ENCODE measurements at regions not wholly inside any gene's neighbourhood (a gene's known extent, or its start where the extent isn't known, plus 50 kb on each side); places are given as distances from the start of the nearest gene placed in this dataset.

DNA sequence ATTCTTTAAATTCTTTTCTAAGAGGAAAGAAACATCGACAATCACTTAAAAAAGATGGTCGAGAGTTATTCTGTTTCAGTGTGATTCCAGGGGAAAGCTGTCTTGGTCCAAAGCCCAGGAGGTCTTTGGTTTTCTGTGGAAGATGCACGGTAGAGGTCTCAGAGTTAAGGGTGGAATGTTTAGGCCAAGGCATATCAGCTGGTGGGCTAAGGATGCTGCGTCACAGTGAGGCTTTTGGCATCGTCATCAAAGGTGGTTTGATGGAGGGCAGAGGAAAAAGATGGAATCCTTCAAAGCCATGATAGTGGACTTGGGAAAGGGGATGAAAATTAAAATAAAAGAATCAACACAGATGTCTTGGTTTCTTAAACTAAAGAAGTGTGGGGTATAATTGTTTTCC lies 137.3 kb upstream of the ANKH start:
- TF ChIP-seq, protein P1, sequence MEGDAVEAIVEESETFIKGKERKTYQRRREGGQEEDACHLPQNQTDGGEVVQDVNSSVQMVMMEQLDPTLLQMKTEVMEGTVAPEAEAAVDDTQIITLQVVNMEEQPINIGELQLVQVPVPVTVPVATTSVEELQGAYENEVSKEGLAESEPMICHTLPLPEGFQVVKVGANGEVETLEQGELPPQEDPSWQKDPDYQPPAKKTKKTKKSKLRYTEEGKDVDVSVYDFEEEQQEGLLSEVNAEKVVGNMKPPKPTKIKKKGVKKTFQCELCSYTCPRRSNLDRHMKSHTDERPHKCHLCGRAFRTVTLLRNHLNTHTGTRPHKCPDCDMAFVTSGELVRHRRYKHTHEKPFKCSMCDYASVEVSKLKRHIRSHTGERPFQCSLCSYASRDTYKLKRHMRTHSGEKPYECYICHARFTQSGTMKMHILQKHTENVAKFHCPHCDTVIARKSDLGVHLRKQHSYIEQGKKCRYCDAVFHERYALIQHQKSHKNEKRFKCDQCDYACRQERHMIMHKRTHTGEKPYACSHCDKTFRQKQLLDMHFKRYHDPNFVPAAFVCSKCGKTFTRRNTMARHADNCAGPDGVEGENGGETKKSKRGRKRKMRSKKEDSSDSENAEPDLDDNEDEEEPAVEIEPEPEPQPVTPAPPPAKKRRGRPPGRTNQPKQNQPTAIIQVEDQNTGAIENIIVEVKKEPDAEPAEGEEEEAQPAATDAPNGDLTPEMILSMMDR (IDR thresholded peaks at IDR 0.05; ENCODE audit: low read depth, low read length, poor library complexity, severe bottlenecking): no peak
- TF ChIP-seq EZH2phosphoT487 (IDR thresholded peaks at IDR 0.05; ENCODE audit: borderline replicate concordance, low read length): no peak
- Histone ChIP-seq H3F3A (ENCODE audit: control insufficient read depth, insufficient read depth) (no peaks in the 10 kb centered on the region), H3K27me3 (ENCODE audit: control insufficient read depth, low read length) (peaks cover 35% of the 10 kb centered on the region), H3K9me2 (replicated peaks; ENCODE audit: control insufficient read depth, low read length) (no peaks in the 10 kb centered on the region), H3K27ac (ENCODE audit: low read depth, low read length) (no peak overlapping the region), H3K79me2 (ENCODE audit: control insufficient read depth, low read length) (no peaks in the 10 kb centered on the region), H3K4me2 (ENCODE audit: low read length) (no peak overlapping the region), H4K20me1 (ENCODE audit: control insufficient read depth, insufficient read depth, low read depth, low read length) (peaks cover 2% of the 10 kb centered on the region; the same call in 1 of the 2 replicates), H3K4me3 (ENCODE audit: low read length) (no peak overlapping the region), H3K9me3 (ENCODE audit: control insufficient read depth, insufficient read depth, low read length) (no peaks in the 10 kb centered on the region), H3K36me3 (ENCODE audit: control insufficient read depth, low read length) (no peaks in the 10 kb centered on the region), H3K4me1 (ENCODE audit: control insufficient read depth, low read length) (no peaks in the 10 kb centered on the region)

DNA sequence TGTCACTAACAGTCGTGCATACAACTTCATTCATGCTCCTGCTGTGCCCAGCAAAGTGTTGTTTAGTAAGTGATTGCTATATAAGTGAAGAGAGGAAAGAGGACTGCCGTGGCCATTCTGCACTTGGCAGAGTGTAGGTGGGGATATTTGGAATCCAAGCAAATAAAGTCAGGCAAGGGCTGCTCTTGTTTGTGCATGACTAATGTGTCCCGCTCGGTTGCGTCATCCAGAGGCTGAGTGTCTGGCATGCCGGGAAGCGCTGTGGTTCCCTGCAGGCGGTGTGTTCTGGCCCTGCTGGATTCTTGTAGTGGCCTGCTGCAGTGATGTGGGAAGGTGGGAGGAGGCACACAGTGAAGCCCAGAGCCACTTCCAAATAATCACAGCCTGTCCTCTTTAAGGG lies 136.9 kb upstream of the ANKH start:
- peaks cover 3% of the 10 kb centered on the region; the same call in 1 of the 2 replicates for H4K20me1 ChIP-seq (ENCODE audit: control insufficient read depth, insufficient read depth, low read depth, low read length)
- H3K9me3 ChIP-seq (ENCODE audit: control insufficient read depth, insufficient read depth, low read length): no peaks in the 10 kb centered on the region
- H3K27me3 ChIP-seq (ENCODE audit: control insufficient read depth, low read length): peaks cover 35% of the 10 kb centered on the region
- H3K9me2 ChIP-seq (replicated peaks; ENCODE audit: control insufficient read depth, low read length): no peaks in the 10 kb centered on the region
- H3F3A ChIP-seq (ENCODE audit: control insufficient read depth, insufficient read depth): no peaks in the 10 kb centered on the region
- TF ChIP-seq, protein P1 (IDR thresholded peaks at IDR 0.05; ENCODE audit: low read depth, low read length, poor library complexity, severe bottlenecking): no peak
- TF ChIP-seq EZH2phosphoT487 (IDR thresholded peaks at IDR 0.05; ENCODE audit: borderline replicate concordance, low read length): no peak
- H3K27ac ChIP-seq (ENCODE audit: low read depth, low read length): no peak overlapping the region
- no peaks in the 10 kb centered on the region for H3K79me2 ChIP-seq (ENCODE audit: control insufficient read depth, low read length)
- H3K4me1 ChIP-seq (ENCODE audit: control insufficient read depth, low read length): no peaks in the 10 kb centered on the region
- no peak overlapping the region for H3K4me2 ChIP-seq (ENCODE audit: low read length)
- H3K36me3 ChIP-seq (ENCODE audit: control insufficient read depth, low read length): no peaks in the 10 kb centered on the region
- no peak overlapping the region for H3K4me3 ChIP-seq (ENCODE audit: low read length)

DNA sequence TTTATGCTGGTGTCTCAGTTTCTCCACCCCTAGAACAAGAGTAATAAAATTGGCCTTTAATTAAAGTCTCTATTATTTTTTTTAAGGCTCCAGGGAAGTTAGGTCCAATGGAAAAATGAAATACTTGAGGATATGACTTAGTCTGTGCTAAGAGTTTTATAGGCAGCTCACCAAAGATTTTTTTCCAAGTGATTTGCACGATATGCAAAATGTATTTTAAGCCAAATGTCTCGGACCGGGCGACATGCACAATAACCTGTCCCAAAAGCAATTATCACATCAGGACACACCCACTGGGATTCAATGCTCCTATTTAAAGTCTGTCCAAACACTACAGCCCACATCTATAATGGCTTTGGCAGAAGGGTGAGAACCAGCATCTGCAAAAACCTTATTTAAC lies 136.1 kb upstream of the ANKH start:
- H3K9me2 ChIP-seq (replicated peaks; ENCODE audit: control insufficient read depth, low read length): no peaks in the 10 kb centered on the region
- H3K9me3 ChIP-seq (ENCODE audit: control insufficient read depth, insufficient read depth, low read length): no peaks in the 10 kb centered on the region
- no peaks in the 10 kb centered on the region for H3K79me2 ChIP-seq (ENCODE audit: control insufficient read depth, low read length)
- H3K4me1 ChIP-seq (ENCODE audit: control insufficient read depth, low read length): no peaks in the 10 kb centered on the region
- no peak overlapping the region for H3K27ac ChIP-seq (ENCODE audit: low read depth, low read length)
- no peak overlapping the region for H3K4me2 ChIP-seq (ENCODE audit: low read length)
- no peak for TF ChIP-seq EZH2phosphoT487 (IDR thresholded peaks at IDR 0.05; ENCODE audit: borderline replicate concordance, low read length)
- TF ChIP-seq, protein P1 (IDR thresholded peaks at IDR 0.05; ENCODE audit: low read depth, low read length, poor library complexity, severe bottlenecking): no peak
- H3K4me3 ChIP-seq (ENCODE audit: low read length): no peak overlapping the region
- no peaks in the 10 kb centered on the region for H3F3A ChIP-seq (ENCODE audit: control insufficient read depth, insufficient read depth)
- H3K27me3 ChIP-seq (ENCODE audit: control insufficient read depth, low read length): peaks cover 36% of the 10 kb centered on the region
- no peaks in the 10 kb centered on the region for H3K36me3 ChIP-seq (ENCODE audit: control insufficient read depth, low read length)
- peaks cover 3% of the 10 kb centered on the region; the same call in 1 of the 2 replicates for H4K20me1 ChIP-seq (ENCODE audit: control insufficient read depth, insufficient read depth, low read depth, low read length)

Data from DOHH2 (cell line).